22Rv1 (cell line): ENCODE measurements at regions not wholly inside any gene's neighbourhood (a gene's known extent, or its start where the extent isn't known, plus 50 kb on each side); places are given as distances from the start of the nearest gene placed in this dataset.

Source experiments
- H3K27ac ChIP-seq: fragments of 450-650 bp; 2 replicates; pipeline ENCODE4 v1.5.1; 2017
- ZFX ChIP-seq: fragments of 450-650 bp; IDR thresholded peaks from 2 replicates; pipeline ENCODE4 v1.6.1; 2017; ENCODE audit warnings: antibody characterized with exemption, borderline replicate concordance
- TF ChIP-seq, protein P1 (sequence below): fragments of 450-650 bp; IDR thresholded peaks from 2 replicates; pipeline ENCODE4 v1.5.1; 2017; ENCODE audit warnings: mild to moderate bottlenecking

DNA sequence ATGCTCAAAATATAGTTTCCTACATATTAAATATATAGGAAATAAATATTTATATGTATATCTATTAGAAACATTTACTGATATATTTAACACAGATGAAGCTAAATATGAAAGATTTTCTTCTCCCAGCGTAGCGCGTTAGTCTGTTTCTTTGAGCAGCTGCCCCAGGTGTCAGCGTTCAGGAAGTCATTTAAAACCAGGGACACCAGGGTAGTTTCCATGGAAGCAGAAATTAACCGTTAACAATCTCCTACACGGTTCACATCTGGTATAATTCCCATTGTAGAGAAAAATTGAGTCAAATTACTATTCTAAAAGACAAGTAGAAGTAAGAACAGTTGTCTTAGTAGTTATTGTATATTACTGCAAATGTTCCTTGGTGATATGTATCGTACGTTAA, 1443.7 kb downstream of the MRPL39 start:
- no peak for TF ChIP-seq ZFX
- TF ChIP-seq, protein P1, sequence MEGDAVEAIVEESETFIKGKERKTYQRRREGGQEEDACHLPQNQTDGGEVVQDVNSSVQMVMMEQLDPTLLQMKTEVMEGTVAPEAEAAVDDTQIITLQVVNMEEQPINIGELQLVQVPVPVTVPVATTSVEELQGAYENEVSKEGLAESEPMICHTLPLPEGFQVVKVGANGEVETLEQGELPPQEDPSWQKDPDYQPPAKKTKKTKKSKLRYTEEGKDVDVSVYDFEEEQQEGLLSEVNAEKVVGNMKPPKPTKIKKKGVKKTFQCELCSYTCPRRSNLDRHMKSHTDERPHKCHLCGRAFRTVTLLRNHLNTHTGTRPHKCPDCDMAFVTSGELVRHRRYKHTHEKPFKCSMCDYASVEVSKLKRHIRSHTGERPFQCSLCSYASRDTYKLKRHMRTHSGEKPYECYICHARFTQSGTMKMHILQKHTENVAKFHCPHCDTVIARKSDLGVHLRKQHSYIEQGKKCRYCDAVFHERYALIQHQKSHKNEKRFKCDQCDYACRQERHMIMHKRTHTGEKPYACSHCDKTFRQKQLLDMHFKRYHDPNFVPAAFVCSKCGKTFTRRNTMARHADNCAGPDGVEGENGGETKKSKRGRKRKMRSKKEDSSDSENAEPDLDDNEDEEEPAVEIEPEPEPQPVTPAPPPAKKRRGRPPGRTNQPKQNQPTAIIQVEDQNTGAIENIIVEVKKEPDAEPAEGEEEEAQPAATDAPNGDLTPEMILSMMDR: no peak

DNA sequence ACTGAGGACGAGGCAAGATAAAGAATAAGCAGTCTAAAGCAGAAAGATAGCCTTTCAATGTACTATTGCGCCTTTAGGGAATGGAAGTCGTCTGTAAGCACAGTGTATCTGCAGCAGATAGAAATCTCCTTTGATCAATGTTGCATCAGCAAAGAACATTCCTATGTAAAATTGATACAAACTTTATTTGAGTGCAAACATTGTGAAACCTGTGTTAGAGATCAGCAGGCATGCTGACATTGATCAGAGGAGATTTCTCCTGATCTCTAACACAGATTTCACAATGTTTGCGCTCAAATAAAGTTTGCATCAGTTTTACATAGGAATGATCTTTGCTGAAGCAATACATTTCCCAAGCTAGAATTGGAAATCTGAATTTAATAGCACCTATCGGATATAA, 1446.8 kb downstream of the MRPL39 start:
- no peak for TF ChIP-seq ZFX
- TF ChIP-seq, protein P1: no peak
- no peak overlapping the region for H3K27ac ChIP-seq

More for the DNA sequence above, 1443.7 kb downstream of the MRPL39 start:
- H3K27ac ChIP-seq: no peak overlapping the region

DNA sequence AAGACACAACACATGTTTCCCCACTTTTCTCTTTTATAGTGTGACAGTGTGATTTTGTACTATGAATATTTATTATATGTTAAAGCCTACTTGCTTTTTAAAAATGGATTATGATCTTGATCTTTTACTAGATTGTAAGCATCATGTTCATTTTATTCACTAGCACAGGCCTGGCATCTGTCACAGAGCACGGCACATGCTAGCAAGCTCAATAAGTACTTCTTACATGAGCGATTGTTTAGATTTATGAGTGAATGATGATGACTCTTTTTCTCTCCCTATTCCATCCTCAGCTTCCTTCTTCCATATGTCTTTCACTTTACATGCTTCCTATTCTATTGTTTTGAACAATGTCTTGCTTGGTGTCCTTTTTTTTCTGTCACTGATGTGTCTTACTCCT, 1454.1 kb downstream of the MRPL39 start:
- H3K27ac ChIP-seq: no peak overlapping the region
- TF ChIP-seq ZFX: no peak
- TF ChIP-seq, protein P1: no peak

DNA sequence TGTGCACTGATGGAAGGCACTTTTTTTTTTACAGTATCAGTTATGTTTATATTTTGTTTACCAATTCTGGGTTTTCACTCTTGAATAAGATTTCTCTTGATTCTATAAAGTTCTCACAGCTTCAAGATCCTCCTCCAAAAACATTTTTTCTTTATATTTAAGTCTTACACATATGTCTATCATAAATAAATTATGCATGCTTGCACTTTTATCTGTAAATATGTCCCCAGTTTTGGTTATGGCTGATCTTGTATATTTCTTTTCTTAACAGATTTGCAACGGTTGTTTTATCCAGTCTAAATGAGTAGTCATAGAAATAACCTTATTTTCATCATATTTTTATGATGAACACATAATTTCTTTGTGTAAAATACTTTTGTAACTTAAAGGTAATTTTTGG, 1456.5 kb downstream of the MRPL39 start:
- no peak overlapping the region for H3K27ac ChIP-seq
- TF ChIP-seq, protein P1: no peak

- no peak for TF ChIP-seq ZFX
- TF ChIP-seq, protein P1: no peak
- H3K27ac ChIP-seq: no peak overlapping the region
Observed at GRCh38 chr21:24148461-24148860, 1458.8 kb downstream of the MRPL39 start.

DNA sequence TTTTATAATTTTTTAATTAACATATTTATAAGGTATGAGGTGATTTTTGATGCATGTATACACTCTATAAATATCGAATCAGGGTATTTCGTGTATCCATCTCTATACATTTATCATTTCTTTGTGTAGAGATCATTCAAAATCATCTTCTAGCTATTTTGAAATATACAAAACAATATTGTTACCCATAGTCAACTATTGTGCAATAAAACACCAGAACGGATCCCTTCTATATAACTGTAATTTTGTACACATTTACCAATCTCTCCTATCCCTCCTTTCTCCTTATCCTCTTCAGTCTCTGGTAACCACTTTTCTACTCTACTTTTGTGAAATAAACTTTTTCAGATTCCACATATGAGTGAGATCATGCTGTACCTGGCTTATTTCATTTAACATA, 1459.6 kb downstream of the MRPL39 start:
- no peak overlapping the region for H3K27ac ChIP-seq
- TF ChIP-seq ZFX: no peak
- TF ChIP-seq, protein P1: no peak

DNA sequence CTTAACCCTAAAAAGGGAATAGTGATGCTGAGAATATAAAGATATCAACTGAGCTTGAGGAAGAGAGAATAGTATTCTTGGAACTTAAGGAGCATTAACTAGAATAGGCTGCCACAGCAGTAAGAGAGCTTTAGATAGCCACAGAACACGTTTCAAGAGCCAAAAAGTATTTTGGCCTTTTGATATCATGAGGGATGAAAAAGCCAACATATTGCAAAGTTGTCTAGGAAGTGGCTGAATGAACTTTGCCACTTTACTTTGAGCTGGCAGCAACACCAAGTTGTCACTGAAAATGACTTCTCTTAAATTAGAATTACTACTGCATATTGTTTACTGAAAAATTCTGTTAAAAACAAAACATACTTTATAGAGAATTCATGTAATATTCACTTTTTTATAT, 1476.2 kb downstream of the MRPL39 start:
- no peak for TF ChIP-seq ZFX
- TF ChIP-seq, protein P1: no peak
- no peak overlapping the region for H3K27ac ChIP-seq
